22Rv1 (cell line): ENCODE measurements at regions not wholly inside any gene's neighbourhood (a gene's known extent, or its start where the extent isn't known, plus 50 kb on each side); places are given as distances from the start of the nearest gene placed in this dataset.

Experiments
- H3K27ac ChIP-seq: fragments of 450-650 bp; 2 replicates; pipeline ENCODE4 v1.5.1; 2017
- CTCF ChIP-seq: fragments of 450-650 bp; IDR thresholded peaks from 2 replicates; pipeline ENCODE4 v1.5.1; 2017; ENCODE audit warnings: mild to moderate bottlenecking
- ZFX ChIP-seq: fragments of 450-650 bp; IDR thresholded peaks from 2 replicates; pipeline ENCODE4 v1.6.1; 2017; ENCODE audit warnings: antibody characterized with exemption, borderline replicate concordance

- no peak overlapping the region for H3K27ac ChIP-seq
- TF ChIP-seq CTCF: no peak
These were observed 51.2 kb upstream of the PRR23C start for GRCh38 chr3:139095803-139096466.

GRCh38 chr3:139096670-139097069, 52.0 kb upstream of the PRR23C start:
- TF ChIP-seq CTCF (no peak), ZFX (no peak)
- H3K27ac ChIP-seq: no peak overlapping the region

GRCh38 chr3:139098391-139098790, 53.7 kb upstream of the PRR23C start:
- no peak overlapping the region for H3K27ac ChIP-seq
- no peak for TF ChIP-seq ZFX
- no peak for TF ChIP-seq CTCF

- no peak overlapping the region for H3K27ac ChIP-seq
- TF ChIP-seq ZFX (no peak), CTCF (no peak)
These were observed 55.5 kb upstream of the PRR23C start for GRCh38 chr3:139099968-139100817.

DNA sequence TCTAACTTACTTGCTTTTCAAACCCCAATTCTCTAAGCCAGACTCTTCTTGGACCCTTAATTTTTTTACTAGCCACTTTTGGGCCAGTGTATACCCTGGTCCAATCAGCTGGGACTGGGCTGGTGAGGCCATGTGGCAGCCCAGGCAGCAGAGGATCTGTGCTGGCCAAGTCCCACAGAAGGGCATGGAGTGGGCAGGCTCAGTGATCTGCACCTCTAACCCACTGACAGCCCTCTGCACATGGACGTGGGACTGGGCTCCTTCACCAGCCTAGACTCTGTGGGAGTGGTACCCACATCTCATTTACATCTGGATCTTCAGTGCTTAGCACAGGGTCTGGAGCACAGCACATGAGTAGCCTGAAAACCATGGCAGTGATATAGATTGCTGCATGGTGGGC, 56.1 kb upstream of the PRR23C start:
- H3K27ac ChIP-seq: no peak overlapping the region
- no peak for TF ChIP-seq CTCF
- TF ChIP-seq ZFX: no peak

GRCh38 chr3:139101396-139101795, 56.7 kb upstream of the PRR23C start:
- H3K27ac ChIP-seq: no peak overlapping the region
- TF ChIP-seq ZFX (no peak), CTCF (no peak)

- no peak overlapping the region for H3K27ac ChIP-seq
- TF ChIP-seq CTCF (no peak), ZFX (no peak)
These were observed 58.8 kb upstream of the PRR23C start for GRCh38 chr3:139103484-139103883.
